SK-N-MC (cell line): ENCODE measurements at regions not wholly inside any gene's neighbourhood (a gene's known extent, or its start where the extent isn't known, plus 50 kb on each side); places are given as distances from the start of the nearest gene placed in this dataset.

Experiments
- EZH2 ChIP-seq: fragments of 200-600 bp; sonication (generic); IDR thresholded peaks from one replicate; pipeline ENCODE4 v1.6.1; 2017; ENCODE audit warnings: antibody characterized with exemption
- FOXP2 ChIP-seq: optimal IDR thresholded peaks from 2 replicates; pipeline ENCODE3; 2011; ENCODE audit warnings: mild to moderate bottlenecking, moderate library complexity; ENCODE audit not compliant: insufficient read depth; ENCODE audit errors: extremely low read length, control extremely low read depth
- POLR2AphosphoS5 ChIP-seq: IDR thresholded peaks from 2 replicates; pipeline ENCODE4 v1.6.1; 2012; ENCODE audit warnings: mild to moderate bottlenecking, low read depth, low read length, borderline replicate concordance

DNA sequence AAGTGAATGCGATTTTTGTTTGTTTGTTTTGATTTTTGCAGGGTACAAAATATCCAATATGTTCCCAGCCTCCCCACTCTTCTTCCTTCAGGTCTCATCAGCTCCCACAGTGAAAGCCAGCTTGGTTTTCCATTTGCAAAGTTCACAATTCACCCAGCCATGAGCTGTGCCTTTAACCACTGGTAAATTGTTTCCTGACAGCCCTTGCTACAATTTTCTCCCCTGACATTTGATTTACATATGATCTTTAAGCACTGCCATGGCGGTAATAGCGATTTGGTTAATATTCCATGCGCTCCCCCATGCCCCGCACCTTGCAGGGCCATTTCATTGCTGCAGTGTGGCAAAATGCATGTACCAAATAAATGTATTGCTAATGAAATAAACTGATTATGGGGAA, 385.9 kb downstream of the MIAT start:
- TF ChIP-seq POLR2AphosphoS5: no peak
- TF ChIP-seq EZH2: no peak
- TF ChIP-seq FOXP2: no peak
